Right atrium auricular region (tissue), 2 donors: ENCODE measurements at regions not wholly inside any gene's neighbourhood (a gene's known extent, or its start where the extent isn't known, plus 50 kb on each side); places are given as distances from the start of the nearest gene placed in this dataset.

ENCODE experiments used
- DNase-seq: peaks from one replicate; pipeline ENCODE4 v3.0.0-alpha.2; 2019; ENCODE audit warnings: low spot score
- H3K27ac ChIP-seq, 2 donors: fragments of 200-600 bp; sonication (generic); 1 replicate in 1 of 2; 2 replicates in 1 of 2; pipeline ENCODE4 v1.5.1; 2016 to 2019
- H3K27me3 ChIP-seq, 2 donors: fragments of 200-600 bp; sonication (generic); one replicate each; pipeline versions ENCODE4 v1.5.1 to v1.6.0; 2017 to 2019
- H3K36me3 ChIP-seq: fragments of 200-600 bp; sonication (generic); one replicate; pipeline ENCODE4 v1.5.1; 2016
- H3K4me1 ChIP-seq, 2 donors: fragments of 200-600 bp; sonication (generic); one replicate each; pipeline versions ENCODE4 v1.5.1 to v1.6.0; 2017 to 2019
- H3K4me3 ChIP-seq, 2 donors: fragments of 200-600 bp; sonication (generic); 1 replicate in 1 of 2; 2 replicates in 1 of 2; pipeline ENCODE4 v1.5.1; 2017 to 2019; ENCODE audit warnings: mild to moderate bottlenecking in 1 of 2, moderate library complexity in 1 of 2
- H3K9me3 ChIP-seq, 2 donors: fragments of 200-600 bp; sonication (generic); one replicate each; pipeline ENCODE4 v1.5.1; 2019
- TF ChIP-seq, protein P1 (sequence below), 2 donors: fragments of 200-600 bp; sonication (generic); IDR thresholded peaks; one replicate each; pipeline ENCODE4 v1.5.1; 2019; ENCODE audit warnings: antibody characterized with exemption in 2 of 2

- H3K27ac ChIP-seq = no peak overlapping the region
- no peaks in the 10 kb centered on the region for H3K27me3 ChIP-seq
- no peak for DNase-seq
- H3K4me3 ChIP-seq = no peak overlapping the region
- H3K36me3 ChIP-seq = no peaks in the 10 kb centered on the region
- no peaks in the 10 kb centered on the region for H3K4me1 ChIP-seq
- H3K9me3 ChIP-seq = no peaks in the 10 kb centered on the region
- TF ChIP-seq, protein P1, sequence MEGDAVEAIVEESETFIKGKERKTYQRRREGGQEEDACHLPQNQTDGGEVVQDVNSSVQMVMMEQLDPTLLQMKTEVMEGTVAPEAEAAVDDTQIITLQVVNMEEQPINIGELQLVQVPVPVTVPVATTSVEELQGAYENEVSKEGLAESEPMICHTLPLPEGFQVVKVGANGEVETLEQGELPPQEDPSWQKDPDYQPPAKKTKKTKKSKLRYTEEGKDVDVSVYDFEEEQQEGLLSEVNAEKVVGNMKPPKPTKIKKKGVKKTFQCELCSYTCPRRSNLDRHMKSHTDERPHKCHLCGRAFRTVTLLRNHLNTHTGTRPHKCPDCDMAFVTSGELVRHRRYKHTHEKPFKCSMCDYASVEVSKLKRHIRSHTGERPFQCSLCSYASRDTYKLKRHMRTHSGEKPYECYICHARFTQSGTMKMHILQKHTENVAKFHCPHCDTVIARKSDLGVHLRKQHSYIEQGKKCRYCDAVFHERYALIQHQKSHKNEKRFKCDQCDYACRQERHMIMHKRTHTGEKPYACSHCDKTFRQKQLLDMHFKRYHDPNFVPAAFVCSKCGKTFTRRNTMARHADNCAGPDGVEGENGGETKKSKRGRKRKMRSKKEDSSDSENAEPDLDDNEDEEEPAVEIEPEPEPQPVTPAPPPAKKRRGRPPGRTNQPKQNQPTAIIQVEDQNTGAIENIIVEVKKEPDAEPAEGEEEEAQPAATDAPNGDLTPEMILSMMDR (IDR thresholded peaks at IDR 0.05) = no peak
These were observed 1476.1 kb upstream of the TENM3 start for GRCh38 chr4:180766944-180767729.

DNA sequence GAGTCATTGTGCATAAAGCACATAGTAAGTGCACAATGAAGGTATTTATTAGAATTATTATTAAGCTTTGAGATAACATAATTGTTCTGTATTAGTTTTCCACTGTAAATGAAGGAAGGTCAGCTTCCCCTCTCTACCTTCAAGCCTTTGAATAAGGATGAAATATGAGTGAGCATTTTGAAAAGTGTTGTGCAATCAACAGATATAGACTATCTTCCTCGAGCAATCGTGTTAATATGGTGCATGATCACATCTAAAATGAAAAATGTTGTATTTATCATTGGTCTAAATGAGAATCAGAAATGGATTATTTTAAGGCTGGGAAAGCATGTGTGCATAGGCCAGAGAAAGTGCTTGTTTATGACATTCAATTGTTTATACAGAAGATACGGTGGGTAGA lies 1474.6 kb upstream of the TENM3 start:
- H3K4me3 ChIP-seq = no peak overlapping the region
- H3K27me3 ChIP-seq = no peaks in the 10 kb centered on the region
- no peaks in the 10 kb centered on the region for H3K4me1 ChIP-seq
- no peaks in the 10 kb centered on the region for H3K36me3 ChIP-seq
- H3K9me3 ChIP-seq = no peaks in the 10 kb centered on the region
- TF ChIP-seq, protein P1 (IDR thresholded peaks at IDR 0.05) = no peak
- no peak for DNase-seq
- no peak overlapping the region for H3K27ac ChIP-seq

DNA sequence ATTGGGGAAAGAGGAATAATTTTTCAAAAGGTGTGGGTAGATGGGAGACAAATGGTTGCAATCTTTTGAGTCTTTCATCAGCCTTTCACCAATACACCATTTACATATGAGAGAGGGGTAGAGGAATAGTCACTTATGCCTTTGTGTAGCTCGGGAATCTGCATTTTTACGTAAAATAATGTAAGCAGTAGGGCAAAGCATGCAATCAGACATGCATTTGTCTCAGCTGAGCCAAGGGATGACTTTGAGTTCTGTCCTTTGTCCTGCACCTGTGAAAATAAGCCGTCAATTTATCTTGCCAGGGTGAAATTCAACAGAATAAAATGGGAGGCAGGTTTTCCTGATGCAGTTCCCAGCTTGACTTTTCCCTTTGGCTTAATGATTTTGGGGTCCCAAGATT lies 1473.4 kb upstream of the TENM3 start:
- TF ChIP-seq, protein P1 (IDR thresholded peaks at IDR 0.05) = no peak
- H3K27me3 ChIP-seq = no peaks in the 10 kb centered on the region
- no peaks in the 10 kb centered on the region for H3K36me3 ChIP-seq
- H3K4me3 ChIP-seq = no peak overlapping the region
- DNase-seq = no peak
- H3K27ac ChIP-seq = no peak overlapping the region
- peaks cover 0 to 4% of the 10 kb centered on the region in 2 donors for H3K9me3 ChIP-seq
- no peaks in the 10 kb centered on the region for H3K4me1 ChIP-seq

GRCh38 chr4:180770265-180770664 lies 1472.9 kb upstream of the TENM3 start:
- H3K4me3 ChIP-seq = no peak overlapping the region
- H3K27me3 ChIP-seq = no peaks in the 10 kb centered on the region
- no peaks in the 10 kb centered on the region for H3K36me3 ChIP-seq
- TF ChIP-seq, protein P1 (IDR thresholded peaks at IDR 0.05) = no peak
- H3K4me1 ChIP-seq = no peaks in the 10 kb centered on the region
- no peak for DNase-seq
- no peak overlapping the region for H3K27ac ChIP-seq
- H3K9me3 ChIP-seq = peaks cover 0 to 5% of the 10 kb centered on the region in 2 donors

DNA sequence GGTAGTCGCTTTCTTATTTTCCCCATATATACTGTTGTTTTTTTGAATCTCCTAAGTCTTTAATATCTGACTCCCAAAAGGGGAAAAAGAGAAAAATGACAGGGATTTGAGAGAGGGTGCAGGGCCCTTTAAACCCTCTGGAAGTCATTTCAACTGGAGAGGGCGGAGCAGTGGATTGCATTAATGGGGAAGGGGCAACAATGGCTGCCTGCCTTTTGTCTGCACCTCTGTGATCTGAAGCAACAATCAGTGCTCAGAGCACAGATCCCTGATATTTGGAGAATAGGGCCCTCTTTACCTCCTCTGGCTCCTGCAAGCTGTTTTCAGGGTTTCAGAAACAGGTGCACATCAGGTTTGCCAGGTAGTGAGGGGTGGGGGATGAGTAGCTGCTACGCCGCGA lies 1458.3 kb upstream of the TENM3 start:
- H3K4me1 ChIP-seq = no peaks in the 10 kb centered on the region
- no peak for DNase-seq
- H3K27me3 ChIP-seq = no peaks in the 10 kb centered on the region
- TF ChIP-seq, protein P1 (IDR thresholded peaks at IDR 0.05) = no peak
- H3K4me3 ChIP-seq = no peak overlapping the region
- no peak overlapping the region for H3K27ac ChIP-seq
- H3K9me3 ChIP-seq = peaks cover 0 to 11% of the 10 kb centered on the region in 2 donors
- no peaks in the 10 kb centered on the region for H3K36me3 ChIP-seq

GRCh38 chr4:180788729-180789128 lies 1454.5 kb upstream of the TENM3 start:
- no peaks in the 10 kb centered on the region for H3K4me1 ChIP-seq
- DNase-seq = no peak
- no peaks in the 10 kb centered on the region for H3K27me3 ChIP-seq
- TF ChIP-seq, protein P1 (IDR thresholded peaks at IDR 0.05) = no peak
- H3K4me3 ChIP-seq = no peak overlapping the region
- H3K36me3 ChIP-seq = no peaks in the 10 kb centered on the region
- H3K9me3 ChIP-seq = no peaks in the 10 kb centered on the region
- H3K27ac ChIP-seq = no peak overlapping the region
